ENCODE measurements at regions not wholly inside any gene's neighbourhood (a gene's known extent, or its start where the extent isn't known, plus 50 kb on each side); places are given as distances from the start of the nearest gene placed in this dataset.

- intact Hi-C loops (cut with DNase I; ENCODE audit: low total_unique reads) = no loop called here
- no peaks in the 10 kb centered on the region for H3K36me3 ChIP-seq
- no peaks in the 10 kb centered on the region for H3K27me3 ChIP-seq
- H3K9me3 ChIP-seq = no peaks in the 10 kb centered on the region
- H3K4me1 ChIP-seq = no peaks in the 10 kb centered on the region
- no peak for DNase-seq (ENCODE audit: low spot score in 2 of 2)
- no peak for TF ChIP-seq CTCF (IDR thresholded peaks at IDR 0.05)
- no peak for TF ChIP-seq POLR2AphosphoS5 (IDR thresholded peaks at IDR 0.05)
- no peak for TF ChIP-seq POLR2A (IDR thresholded peaks at IDR 0.05)
- H3K27ac ChIP-seq = no peak overlapping the region
- no peak overlapping the region for H3K4me3 ChIP-seq
Observed at GRCh38 chr16:48014349-48015135, 141.3 kb downstream of the ABCC12 start.

GRCh38 chr16:48013491-48013901 is 142.3 kb downstream of the ABCC12 start:
- no peak overlapping the region for H3K27ac ChIP-seq
- H3K9me3 ChIP-seq = no peaks in the 10 kb centered on the region
- DNase-seq (ENCODE audit: low spot score in 2 of 2) = no peak
- no peak for TF ChIP-seq POLR2AphosphoS5 (IDR thresholded peaks at IDR 0.05)
- TF ChIP-seq POLR2A (IDR thresholded peaks at IDR 0.05) = no peak
- TF ChIP-seq CTCF (IDR thresholded peaks at IDR 0.05) = no peak
- H3K4me3 ChIP-seq = no peak overlapping the region
- intact Hi-C loops (cut with DNase I; ENCODE audit: low total_unique reads) = no loop called here
- H3K36me3 ChIP-seq = no peaks in the 10 kb centered on the region
- H3K27me3 ChIP-seq = no peaks in the 10 kb centered on the region
- no peaks in the 10 kb centered on the region for H3K4me1 ChIP-seq

GRCh38 chr16:48011878-48012658 is 143.7 kb downstream of the ABCC12 start:
- H3K4me1 ChIP-seq = no peaks in the 10 kb centered on the region
- H3K27ac ChIP-seq = no peak overlapping the region
- no peaks in the 10 kb centered on the region for H3K36me3 ChIP-seq
- no peak overlapping the region for H3K4me3 ChIP-seq
- no peak for DNase-seq (ENCODE audit: low spot score in 2 of 2)
- intact Hi-C loops (cut with DNase I; ENCODE audit: low total_unique reads) = no loop called here
- TF ChIP-seq POLR2A (IDR thresholded peaks at IDR 0.05) (no peak), CTCF (IDR thresholded peaks at IDR 0.05) (no peak), POLR2AphosphoS5 (IDR thresholded peaks at IDR 0.05) (no peak)
- no peaks in the 10 kb centered on the region for H3K9me3 ChIP-seq
- H3K27me3 ChIP-seq = no peaks in the 10 kb centered on the region

- Histone ChIP-seq H3K4me1 (no peaks in the 10 kb centered on the region), H3K27me3 (no peaks in the 10 kb centered on the region), H3K9me3 (no peaks in the 10 kb centered on the region), H3K27ac (no peak overlapping the region), H3K4me3 (no peak overlapping the region), H3K36me3 (no peaks in the 10 kb centered on the region)
- TF ChIP-seq CTCF (IDR thresholded peaks at IDR 0.05) (no peak), POLR2A (IDR thresholded peaks at IDR 0.05) (no peak)
- intact Hi-C loops (cut with DNase I; ENCODE audit: low total_unique reads) = no loop called here
- no peak for DNase-seq (ENCODE audit: low spot score in 2 of 2)
Observed at GRCh38 chr16:48011466-48011865, 144.3 kb downstream of the ABCC12 start.

- no peaks in the 10 kb centered on the region for H3K36me3 ChIP-seq
- H3K27ac ChIP-seq = no peak overlapping the region
- TF ChIP-seq POLR2AphosphoS5 (IDR thresholded peaks at IDR 0.05) (no peak), CTCF (IDR thresholded peaks at IDR 0.05) (no peak), POLR2A (IDR thresholded peaks at IDR 0.05) (no peak)
- no peak overlapping the region for H3K4me3 ChIP-seq
- no peaks in the 10 kb centered on the region for H3K27me3 ChIP-seq
- intact Hi-C loops (cut with DNase I; ENCODE audit: low total_unique reads) = no loop called here
- no peaks in the 10 kb centered on the region for H3K9me3 ChIP-seq
- no peak for DNase-seq (ENCODE audit: low spot score in 2 of 2)
- no peaks in the 10 kb centered on the region for H3K4me1 ChIP-seq
Observed at GRCh38 chr16:48008011-48008525, 147.7 kb downstream of the ABCC12 start.
